Keratinocyte (primary cell): ENCODE measurements at regions not wholly inside any gene's neighbourhood (a gene's known extent, or its start where the extent isn't known, plus 50 kb on each side); places are given as distances from the start of the nearest gene placed in this dataset.

Source experiments
- DNase-seq: peaks from one replicate; pipeline ENCODE4 v3.0.0-alpha.2; 2011; ENCODE audit warnings: low read depth, missing footprints, low spot score
- FAIRE-seq: peaks from 2 replicates; lab custom pipeline; 2011; peaks lifted over from hg19 to GRCh38; lab: Jason Lieb, UNC
- H2AFZ ChIP-seq: 2 replicates; pipeline ENCODE4 v1.6.0; 2012; ENCODE audit warnings: low read length, control low read depth, inconsistent platforms; ENCODE audit not compliant: control insufficient read depth
- H3K27ac ChIP-seq: 2 replicates; pipeline ENCODE4 v1.5.1; 2011; ENCODE audit warnings: low read length; ENCODE audit not compliant: control insufficient read depth, insufficient read depth
- H3K27me3 ChIP-seq: 3 replicates; pipeline ENCODE4 v1.6.0; 2011; ENCODE audit warnings: low read length; ENCODE audit not compliant: control insufficient read depth, insufficient read depth; ENCODE audit errors: extremely low read depth
- H3K36me3 ChIP-seq, 2 experiments: 2 replicates in 1 of 2; 3 replicates in 1 of 2; pipeline ENCODE4 v1.5.1; 2011; ENCODE audit warnings: low read length in 2 of 2, mild to moderate bottlenecking in 1 of 2; ENCODE audit not compliant: control insufficient read depth in 2 of 2, insufficient read depth in 2 of 2; ENCODE audit errors: extremely low read depth in 1 of 2
- H3K4me1 ChIP-seq: 3 replicates; pipeline ENCODE4 v1.5.1; 2011; ENCODE audit warnings: low read length; ENCODE audit not compliant: control insufficient read depth, insufficient read depth; ENCODE audit errors: extremely low read depth
- H3K4me2 ChIP-seq: 3 replicates; pipeline ENCODE4 v1.6.0; 2011; ENCODE audit warnings: low read depth, low read length; ENCODE audit not compliant: control insufficient read depth, insufficient read depth; ENCODE audit errors: extremely low read depth
- H3K4me3 ChIP-seq, 3 experiments: fragments of 200-600 bp in 1 of 3; sonication (generic) in 1 of 3; 2 replicates in 2 of 3; 3 replicates in 1 of 3; pipeline ENCODE4 v1.5.1; 2011 to 2016; ENCODE audit warnings: low read length in 3 of 3, mild to moderate bottlenecking in 3 of 3, control low read depth in 2 of 3, inconsistent platforms in 1 of 3, low read depth in 1 of 3, mixed read lengths in 1 of 3, mixed run types in 1 of 3, moderate library complexity in 1 of 3; ENCODE audit not compliant: control insufficient read depth in 2 of 3, insufficient read depth in 2 of 3; ENCODE audit errors: extremely low read depth in 1 of 3
- H3K79me2 ChIP-seq: 2 replicates; pipeline ENCODE4 v1.6.0; 2012; ENCODE audit warnings: low read length; ENCODE audit not compliant: control insufficient read depth, insufficient read depth
- H3K9ac ChIP-seq: 3 replicates; pipeline ENCODE4 v1.6.0; 2011; ENCODE audit warnings: low read length; ENCODE audit not compliant: control insufficient read depth, insufficient read depth; ENCODE audit errors: extremely low read depth
- H3K9me1 ChIP-seq: 3 replicates; pipeline ENCODE4 v1.6.0; 2011; ENCODE audit warnings: low read length; ENCODE audit not compliant: control insufficient read depth, insufficient read depth; ENCODE audit errors: extremely low read depth
- H3K9me3 ChIP-seq: 2 replicates; pipeline ENCODE4 v1.5.1; 2012; ENCODE audit warnings: low read depth, low read length; ENCODE audit not compliant: control insufficient read depth
- H4K20me1 ChIP-seq: 3 replicates; pipeline ENCODE4 v1.6.0; 2011; ENCODE audit warnings: low read length; ENCODE audit not compliant: control insufficient read depth, insufficient read depth; ENCODE audit errors: extremely low read depth
- CTCF ChIP-seq, 3 experiments: IDR thresholded peaks in 1 of 3; conservative IDR thresholded peaks in 1 of 3; optimal IDR thresholded peaks in 1 of 3; 2 replicates in 2 of 3; 3 replicates in 1 of 3; pipeline versions ENCODE3 to v1.5.1; 2011; ENCODE audit warnings: low read length in 3 of 3, mild to moderate bottlenecking in 3 of 3, moderate library complexity in 2 of 3, control low read depth in 1 of 3, inconsistent platforms in 1 of 3; ENCODE audit not compliant: insufficient read depth in 2 of 3; ENCODE audit errors: extremely low read depth in 1 of 3
- EZH2 ChIP-seq: IDR thresholded peaks from one replicate; pipeline ENCODE4 v1.6.1; 2012; ENCODE audit warnings: inconsistent platforms, mild to moderate bottlenecking, low read length, moderate library complexity
- dilution Hi-C: fragments of 300-500 bp; cut with MboI; formaldehyde crosslinking; loops from one replicate; pipeline ENCODE4 v1.7.0; 2020; ENCODE audit warnings: low sequenced_read_pairs; ENCODE audit not compliant: extremely low pct_ligation_motif_present

GRCh38 chr2:7934476-7934875, 747.4 kb upstream of the ID2 start:
- H3K36me3 ChIP-seq, result no peaks in the 10 kb centered on the region
- H3K27me3 ChIP-seq, result no peaks in the 10 kb centered on the region
- dilution Hi-C loops, result no loop called here
- H3K4me1 ChIP-seq, result no peaks in the 10 kb centered on the region
- no peak for TF ChIP-seq EZH2
- TF ChIP-seq CTCF (optimal IDR thresholded peaks at IDR 0.05 in 1 of 3, IDR thresholded peaks at IDR 0.05 in 1 of 3, conservative IDR thresholded peaks at IDR 0.05 in 1 of 3; ENCODE audit: extremely low read depth in 1 of 3, insufficient read depth in 2 of 3, low read length in 3 of 3), result no peak
- H3K4me2 ChIP-seq, result no peak overlapping the region
- no peak overlapping the region for H3K27ac ChIP-seq
- H3K79me2 ChIP-seq, result no peaks in the 10 kb centered on the region
- DNase-seq (no peak), FAIRE-seq (no peak)
- H2AFZ ChIP-seq, result no peak overlapping the region
- H3K9me1 ChIP-seq, result no peaks in the 10 kb centered on the region
- no peak overlapping the region for H3K9ac ChIP-seq
- no peaks in the 10 kb centered on the region for H3K9me3 ChIP-seq
- H3K4me3 ChIP-seq, result no peak overlapping the region
- no peaks in the 10 kb centered on the region for H4K20me1 ChIP-seq

- no peak overlapping the region for H3K4me2 ChIP-seq
- H3K9me1 ChIP-seq, result no peaks in the 10 kb centered on the region
- no peaks in the 10 kb centered on the region for H3K36me3 ChIP-seq
- FAIRE-seq, result no peak
- no peaks in the 10 kb centered on the region for H3K4me1 ChIP-seq
- no peak for TF ChIP-seq CTCF (optimal IDR thresholded peaks at IDR 0.05 in 1 of 3, IDR thresholded peaks at IDR 0.05 in 1 of 3, conservative IDR thresholded peaks at IDR 0.05 in 1 of 3; ENCODE audit: extremely low read depth in 1 of 3, insufficient read depth in 2 of 3, low read length in 3 of 3)
- TF ChIP-seq EZH2, result no peak
- H3K79me2 ChIP-seq, result no peaks in the 10 kb centered on the region
- H2AFZ ChIP-seq, result no peak overlapping the region
- no peaks in the 10 kb centered on the region for H4K20me1 ChIP-seq
- no peak overlapping the region for H3K9ac ChIP-seq
- no peak for DNase-seq
- no peak overlapping the region for H3K27ac ChIP-seq
- H3K27me3 ChIP-seq, result no peaks in the 10 kb centered on the region
- dilution Hi-C loops, result no loop called here
- H3K4me3 ChIP-seq, result no peak overlapping the region
- H3K9me3 ChIP-seq, result no peaks in the 10 kb centered on the region
Measured at GRCh38 chr2:7937082-7937481, 744.8 kb upstream of the ID2 start.
